Erythroblast (primary cell): ENCODE measurements at regions not wholly inside any gene's neighbourhood (a gene's known extent, or its start where the extent isn't known, plus 50 kb on each side); places are given as distances from the start of the nearest gene placed in this dataset.

Experiments used
- GATA1 ChIP-seq: IDR thresholded peaks from 2 replicates; pipeline ENCODE4 v1.6.1; 2011; ENCODE audit warnings: low read depth, mild to moderate bottlenecking, control low read depth, low read length, moderate library complexity
- POLR2A ChIP-seq: IDR thresholded peaks from 2 replicates; pipeline ENCODE4 v1.6.1; 2011; ENCODE audit warnings: mild to moderate bottlenecking, low read length

GRCh38 chr2:64787698-64788097 is 134.0 kb upstream of the SERTAD2 start:
- TF ChIP-seq POLR2A (no peak), GATA1 (no peak)
